H1 (cell line): ENCODE measurements at regions not wholly inside any gene's neighbourhood (a gene's known extent, or its start where the extent isn't known, plus 50 kb on each side); places are given as distances from the start of the nearest gene placed in this dataset.

ENCODE experiments used
- CTCF ChIA-PET: fragments of 300-600 bp; sonication (Branson Sonifier 250); formaldehyde crosslinking; loops from one replicate; lab custom pipeline; 2021; ENCODE audit not compliant: partially characterized antibody; lab: Charles Lee
- POLR2A ChIA-PET: fragments of 300-600 bp; sonication (Branson Sonifier 250); formaldehyde crosslinking; loops from one replicate; lab custom pipeline; 2021; ENCODE audit warnings: inconsistent platforms; ENCODE audit not compliant: partially characterized antibody; lab: Charles Lee
- DNase-seq, 2 experiments: peaks; one replicate each; pipeline versions ENCODE4 v3.0.0 to v3.0.0-alpha.2; 2010 to 2022; ENCODE audit warnings: low spot score in 2 of 2, low read depth in 1 of 2, mixed read lengths in 1 of 2
- FAIRE-seq: peaks from 2 replicates; lab custom pipeline; 2011; peaks lifted over from hg19 to GRCh38; lab: Jason Lieb, UNC
- H2AFZ ChIP-seq: 2 replicates; pipeline ENCODE4 v1.8.1; 2012; ENCODE audit warnings: low read length, inconsistent platforms
- H2AK5ac ChIP-seq: 2 replicates; pipeline ENCODE4 v1.6.1; 2013; ENCODE audit warnings: low read depth, low read length
- H2BK120ac ChIP-seq: replicated peaks from 2 replicates; pipeline ENCODE3; 2013; ENCODE audit warnings: low read depth, low read length, inconsistent platforms
- H2BK12ac ChIP-seq: 2 replicates; pipeline ENCODE4 v1.6.1; 2013; ENCODE audit warnings: low read depth, low read length
- H2BK15ac ChIP-seq: 2 replicates; pipeline ENCODE4 v1.6.1; 2013; ENCODE audit warnings: low read length
- H2BK20ac ChIP-seq: 2 replicates; pipeline ENCODE4 v1.6.1; 2013; ENCODE audit warnings: low read length
- H2BK5ac ChIP-seq: 2 replicates; pipeline ENCODE4 v1.6.1; 2013; ENCODE audit warnings: low read depth, low read length
- H3K14ac ChIP-seq: 2 replicates; pipeline ENCODE4 v1.6.1; 2013; ENCODE audit warnings: inconsistent platforms; ENCODE audit not compliant: insufficient read length
- H3K18ac ChIP-seq: 2 replicates; pipeline ENCODE4 v1.6.1; 2013; ENCODE audit warnings: low read length; ENCODE audit errors: extremely low read depth
- H3K23ac ChIP-seq: 2 replicates; pipeline ENCODE4 v1.6.1; 2013; ENCODE audit warnings: inconsistent platforms; ENCODE audit not compliant: insufficient read length
- H3K23me2 ChIP-seq: 2 replicates; pipeline ENCODE4 v1.6.1; 2013; ENCODE audit warnings: low read depth, low read length
- H3K27ac ChIP-seq: 2 replicates; pipeline ENCODE4 v1.6.1; 2011; ENCODE audit warnings: low read depth, low read length, inconsistent platforms
- H3K27me3 ChIP-seq, 4 experiments: replicated peaks in 1 of 4; 1 replicate in 1 of 4; 2 replicates in 3 of 4; pipeline versions ENCODE4 v1.6.1 to v1.8.1; 2011 to 2013; ENCODE audit warnings: low read length in 3 of 4, mild to moderate bottlenecking in 3 of 4, inconsistent platforms in 2 of 4, mixed read lengths in 2 of 4, moderate library complexity in 1 of 4; ENCODE audit not compliant: control insufficient read depth in 3 of 4, insufficient read depth in 3 of 4; ENCODE audit errors: extremely low read depth in 1 of 4
- H3K36me3 ChIP-seq, 4 experiments: 2 replicates each; pipeline versions ENCODE4 v1.6.1 to v1.8.1; 2011 to 2013; ENCODE audit warnings: mild to moderate bottlenecking in 4 of 4, low read length in 3 of 4, moderate library complexity in 2 of 4, control low read depth in 1 of 4, inconsistent platforms in 1 of 4; ENCODE audit not compliant: insufficient read depth in 4 of 4, control insufficient read depth in 2 of 4
- H3K4ac ChIP-seq: replicated peaks from 2 replicates; pipeline ENCODE3; 2013; ENCODE audit warnings: low read length, low read depth, mixed read lengths, inconsistent platforms; ENCODE audit not compliant: insufficient read length
- H3K4me1 ChIP-seq, 4 experiments: replicated peaks in 1 of 4; 1 replicate in 1 of 4; 2 replicates in 3 of 4; pipeline versions ENCODE4 v1.6.1 to v1.8.1; 2011 to 2013; ENCODE audit warnings: low read length in 3 of 4, inconsistent platforms in 2 of 4, mixed read lengths in 1 of 4; ENCODE audit not compliant: insufficient read depth in 4 of 4, control insufficient read depth in 3 of 4
- H3K4me2 ChIP-seq, 2 experiments: 2 replicates each; pipeline versions ENCODE4 v1.6.1 to v1.8.1; 2011 to 2013; ENCODE audit warnings: low read depth in 2 of 2, low read length in 2 of 2, control low read depth in 1 of 2, inconsistent platforms in 1 of 2, mild to moderate bottlenecking in 1 of 2; ENCODE audit not compliant: insufficient read depth in 1 of 2
- H3K4me3 ChIP-seq, 4 experiments: fragments of 200-600, 300-600 bp in 1 of 4; sonication (generic), shearing (Covaris generic), sonication (Bioruptor Twin) in 1 of 4; 2 replicates each; pipeline versions ENCODE4 v1.5.1 to v1.8.1; 2011 to 2016; ENCODE audit warnings: low read length in 4 of 4, low read depth in 3 of 4, control low read depth in 2 of 4, inconsistent platforms in 2 of 4, mild to moderate bottlenecking in 2 of 4, mixed read lengths in 1 of 4, moderate library complexity in 1 of 4; ENCODE audit not compliant: insufficient read depth in 2 of 4; ENCODE audit errors: extremely low read depth in 1 of 4
- H3K56ac ChIP-seq: replicated peaks from 2 replicates; pipeline ENCODE3; 2013; ENCODE audit warnings: low read depth, mild to moderate bottlenecking, mixed read lengths, low read length, inconsistent platforms; ENCODE audit not compliant: insufficient read length
- H3K79me1 ChIP-seq: 2 replicates; pipeline ENCODE4 v1.6.1; 2013; ENCODE audit warnings: low read depth, low read length, control low read depth
- H3K79me2 ChIP-seq, 2 experiments: 2 replicates each; pipeline versions ENCODE4 v1.6.1 to v1.8.1; 2012 to 2013; ENCODE audit warnings: low read length in 2 of 2, mild to moderate bottlenecking in 2 of 2, inconsistent platforms in 1 of 2; ENCODE audit not compliant: insufficient read depth in 2 of 2, control insufficient read depth in 1 of 2
- H3K9ac ChIP-seq, 4 experiments: replicated peaks in 1 of 4; 1 replicate in 1 of 4; 2 replicates in 3 of 4; pipeline versions ENCODE4 v1.6.1 to v1.8.1; 2011 to 2013; ENCODE audit warnings: low read depth in 3 of 4, low read length in 3 of 4, control low read depth in 2 of 4, mild to moderate bottlenecking in 2 of 4, moderate library complexity in 2 of 4, inconsistent platforms in 1 of 4; ENCODE audit errors: extremely low read depth in 1 of 4
- H3K9me3 ChIP-seq, 2 experiments: 2 replicates each; pipeline versions ENCODE4 v1.6.1 to v1.8.1; 2012 to 2013; ENCODE audit warnings: mild to moderate bottlenecking in 2 of 2, moderate library complexity in 2 of 2, control low read depth in 1 of 2, inconsistent platforms in 1 of 2, low read depth in 1 of 2, low read length in 1 of 2, mixed read lengths in 1 of 2; ENCODE audit not compliant: insufficient read depth in 2 of 2
- H4K20me1 ChIP-seq, 2 experiments: replicated peaks in 1 of 2; 2 replicates each; pipeline versions ENCODE3 to v1.8.1; 2011 to 2013; ENCODE audit warnings: inconsistent platforms in 2 of 2, low read length in 2 of 2, mild to moderate bottlenecking in 1 of 2; ENCODE audit not compliant: insufficient read depth in 2 of 2, control insufficient read depth in 1 of 2
- H4K5ac ChIP-seq: 2 replicates; pipeline ENCODE4 v1.6.1; 2013; ENCODE audit warnings: low read length, low read depth, mixed read lengths, inconsistent platforms; ENCODE audit not compliant: insufficient read length
- H4K8ac ChIP-seq: 2 replicates; pipeline ENCODE4 v1.8.0; 2013; ENCODE audit warnings: mild to moderate bottlenecking, moderate library complexity, low read length, inconsistent platforms; ENCODE audit not compliant: insufficient read depth; ENCODE audit errors: extremely low read depth
- H4K91ac ChIP-seq: replicated peaks from 2 replicates; pipeline ENCODE3; 2013; ENCODE audit warnings: low read length, mixed read lengths, inconsistent platforms; ENCODE audit not compliant: insufficient read length
- BCL11A ChIP-seq, 2 experiments: IDR thresholded peaks; one replicate each; pipeline ENCODE4 v1.6.1; 2011; ENCODE audit warnings: low read depth in 2 of 2, low read length in 2 of 2, mild to moderate bottlenecking in 2 of 2
- CHD1 ChIP-seq: IDR thresholded peaks from 2 replicates; pipeline ENCODE4 v1.6.1; 2012; ENCODE audit warnings: low read depth, low read length, improper control_type of control experiment
- CHD2 ChIP-seq: IDR thresholded peaks from 2 replicates; pipeline ENCODE4 v1.6.1; 2012; ENCODE audit warnings: low read length, improper control_type of control experiment
- GTF2F1 ChIP-seq: IDR thresholded peaks from 2 replicates; pipeline ENCODE4 v1.6.1; 2012; ENCODE audit warnings: low read depth, low read length, improper control_type of control experiment, borderline replicate concordance
- JUND ChIP-seq: IDR thresholded peaks from 2 replicates; pipeline ENCODE4 v1.6.1; 2011; ENCODE audit warnings: mild to moderate bottlenecking, improper control_type of control experiment, low read length
- POLR2A ChIP-seq, 2 experiments: IDR thresholded peaks; 1 replicate in 1 of 2; 2 replicates in 1 of 2; pipeline ENCODE4 v1.6.1; 2011; ENCODE audit warnings: low read depth in 2 of 2, low read length in 2 of 2, mild to moderate bottlenecking in 2 of 2; ENCODE audit errors: control extremely low read depth in 1 of 2
- POU5F1 ChIP-seq: IDR thresholded peaks from 2 replicates; pipeline ENCODE4 v1.6.1; 2011; ENCODE audit warnings: low read depth, mild to moderate bottlenecking, low read length, moderate library complexity
- SIRT6 ChIP-seq: IDR thresholded peaks from one replicate; pipeline ENCODE4 v1.7.1; 2012; ENCODE audit warnings: low read length, inconsistent platforms
- TAF1 ChIP-seq: IDR thresholded peaks from 2 replicates; pipeline ENCODE4 v1.6.1; 2011; ENCODE audit warnings: mild to moderate bottlenecking, low read depth, low read length
- WGBS, 2 experiments: shearing (Covaris generic) in 1 of 2; methylation state at CpG; one replicate each; pipeline versions ENCODE4 v1.1.6 to v1.1.7; 2013 to 2015; ENCODE audit warnings: low lambda C conversion rate in 2 of 2, mixed read lengths in 2 of 2, inconsistent platforms in 1 of 2, low coverage in 1 of 2, missing lambda C conversion rate in 1 of 2; ENCODE audit not compliant: insufficient replicate concordance in 2 of 2, insufficient coverage in 1 of 2, insufficient read length in 1 of 2; ENCODE audit errors: extremely low coverage in 1 of 2, missing lambda C conversion rate in 1 of 2; 5-methylcytosine and 5-hydroxymethylcytosine counted together
- TF ChIP-seq, protein P1 (sequence below): IDR thresholded peaks from 2 replicates; pipeline ENCODE4 v1.6.1; 2011; ENCODE audit warnings: low read depth, mild to moderate bottlenecking, low read length; ENCODE audit not compliant: insufficient read depth

DNA sequence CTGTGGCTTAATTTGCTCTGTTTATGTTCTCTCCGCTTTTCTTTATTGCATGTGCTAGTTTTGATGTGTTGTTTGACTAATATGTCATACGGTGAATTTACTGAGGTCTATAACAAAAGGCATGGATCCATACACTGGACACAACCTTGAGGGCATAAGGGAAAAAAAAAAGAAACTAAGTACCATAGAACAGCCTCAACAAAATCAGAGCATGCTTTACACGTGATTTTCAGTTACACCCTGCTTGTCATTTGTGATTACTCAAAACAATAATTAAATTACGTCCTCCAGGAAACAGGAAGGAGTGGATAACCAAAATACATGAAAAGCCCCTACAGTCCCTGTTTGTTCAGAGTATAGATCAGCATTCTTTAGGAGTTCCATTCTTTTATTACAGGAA lies 150.5 kb downstream of the CRPPA start:
- no peaks in the 10 kb centered on the region for H3K79me1 ChIP-seq
- no peak overlapping the region for H4K8ac ChIP-seq
- CTCF ChIA-PET, result interaction anchor here (0.6 kb wide), 1 partner anchor 36 kb away, joined by 3 read pairs; no protein-coding TSS in a partner anchor
- H3K27ac ChIP-seq, result no peak overlapping the region
- no peak overlapping the region for H3K4me2 ChIP-seq
- no peak overlapping the region for H3K4me3 ChIP-seq
- POLR2A ChIA-PET, result no interaction called here
- H2BK15ac ChIP-seq, result no peak overlapping the region
- H3K14ac ChIP-seq, result no peak overlapping the region
- no peak overlapping the region for H3K18ac ChIP-seq
- H3K36me3 ChIP-seq, result no peaks in the 10 kb centered on the region
- H3K23me2 ChIP-seq, result no peaks in the 10 kb centered on the region
- no peak overlapping the region for H2BK20ac ChIP-seq
- TF ChIP-seq BCL11A (IDR thresholded peaks at IDR 0.05; ENCODE audit: low read depth in 2 of 2, low read length in 2 of 2) (no peak), GTF2F1 (no peak), POU5F1 (no peak), CHD1 (no peak), TAF1 (no peak), SIRT6 (no peak), POLR2A (IDR thresholded peaks at IDR 0.05; ENCODE audit: control extremely low read depth in 1 of 2, low read depth in 2 of 2, low read length in 2 of 2) (no peak), JUND (no peak), CHD2 (no peak)
- TF ChIP-seq, protein P1, sequence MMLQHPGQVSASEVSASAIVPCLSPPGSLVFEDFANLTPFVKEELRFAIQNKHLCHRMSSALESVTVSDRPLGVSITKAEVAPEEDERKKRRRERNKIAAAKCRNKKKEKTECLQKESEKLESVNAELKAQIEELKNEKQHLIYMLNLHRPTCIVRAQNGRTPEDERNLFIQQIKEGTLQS, result no peak
- no peak overlapping the region for H3K9ac ChIP-seq
- 86% methylated on average over 4 of the region's 4 CpGs; no CpG with 5 or more reads in 1 of the 2 experiments for WGBS, 2 experiments
- H3K56ac ChIP-seq, result no peak overlapping the region
- H3K79me2 ChIP-seq, result no peaks in the 10 kb centered on the region
- no peak overlapping the region for H2AK5ac ChIP-seq
- no peak overlapping the region for H2BK12ac ChIP-seq
- no peak overlapping the region for H2BK5ac ChIP-seq
- no peak overlapping the region for H3K23ac ChIP-seq
- FAIRE-seq (no peak), DNase-seq (no peak)
- 0 out of 7 replicates have a peak, but pooled peaks cover 0 to 6% (median 0%) of the 10 kb centered on the region in 4 experiments for H3K4me1 ChIP-seq
- H4K91ac ChIP-seq, result no peak overlapping the region
- no peak overlapping the region for H2AFZ ChIP-seq
- H3K9me3 ChIP-seq, result no peaks in the 10 kb centered on the region
- H2BK120ac ChIP-seq, result no peak overlapping the region
- H3K4ac ChIP-seq, result no peak overlapping the region
- H4K20me1 ChIP-seq, result no peaks in the 10 kb centered on the region
- no peaks in the 10 kb centered on the region for H3K27me3 ChIP-seq
- H4K5ac ChIP-seq, result no peak overlapping the region
